ENCODE measurements at regions not wholly inside any gene's neighbourhood (a gene's known extent, or its start where the extent isn't known, plus 50 kb on each side); places are given as distances from the start of the nearest gene placed in this dataset.

GRCh38 chr6:133040094-133040802 is 200.9 kb upstream of the EYA4 start:
- no peaks in the 10 kb centered on the region for H3K36me3 Mint-ChIP-seq
- H3K4me1 Mint-ChIP-seq: no peaks in the 10 kb centered on the region
- no peak overlapping the region for H3K4me3 Mint-ChIP-seq
- no peak overlapping the region for H3K27ac Mint-ChIP-seq
- no peak for DNase-seq
- H3K9me3 Mint-ChIP-seq: no peaks in the 10 kb centered on the region
- H3K27me3 Mint-ChIP-seq: peaks cover 8% of the 10 kb centered on the region

DNA sequence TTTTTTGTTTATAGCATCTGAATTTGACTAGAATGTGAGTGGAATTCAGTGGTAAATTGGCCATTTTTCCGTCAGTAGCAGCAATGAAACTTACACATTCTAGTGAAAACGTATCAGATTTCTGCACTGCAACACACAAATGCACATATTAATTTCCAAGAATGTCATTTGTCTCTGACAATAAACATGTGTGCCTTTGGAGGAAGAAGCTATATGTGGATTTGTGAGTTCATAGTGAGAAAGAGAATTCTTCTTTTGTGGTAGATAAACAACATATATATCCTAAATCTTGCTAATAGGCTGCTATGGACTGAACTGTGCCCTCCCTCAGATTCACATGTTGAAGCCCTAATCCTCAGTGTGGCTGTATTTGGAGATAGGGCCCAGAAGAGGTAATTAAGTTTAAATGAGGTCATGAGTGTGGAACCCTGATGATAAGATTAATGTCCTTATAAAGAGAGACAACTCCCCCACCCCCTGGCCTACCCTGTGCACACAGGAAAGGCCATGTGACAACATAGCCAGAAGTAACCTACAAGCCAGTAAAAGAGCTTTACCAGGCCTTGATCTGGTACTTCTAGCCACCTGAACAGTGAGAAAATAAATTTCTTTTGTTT is 200.2 kb upstream of the EYA4 start:
- no peaks in the 10 kb centered on the region for H3K9me3 Mint-ChIP-seq
- no peaks in the 10 kb centered on the region for H3K4me1 Mint-ChIP-seq
- no peaks in the 10 kb centered on the region for H3K36me3 Mint-ChIP-seq
- no peak overlapping the region for H3K4me3 Mint-ChIP-seq
- peaks cover 8% of the 10 kb centered on the region for H3K27me3 Mint-ChIP-seq
- DNase-seq: no peak
- no peak overlapping the region for H3K27ac Mint-ChIP-seq

- Mint-ChIP-seq H3K27me3 (peaks cover 10% of the 10 kb centered on the region), H3K4me1 (no peaks in the 10 kb centered on the region), H3K4me3 (no peak overlapping the region), H3K9me3 (no peaks in the 10 kb centered on the region), H3K36me3 (no peaks in the 10 kb centered on the region), H3K27ac (no peak overlapping the region)
- DNase-seq: no peak
Observed at GRCh38 chr6:133042550-133043120, 198.5 kb upstream of the EYA4 start.

DNA sequence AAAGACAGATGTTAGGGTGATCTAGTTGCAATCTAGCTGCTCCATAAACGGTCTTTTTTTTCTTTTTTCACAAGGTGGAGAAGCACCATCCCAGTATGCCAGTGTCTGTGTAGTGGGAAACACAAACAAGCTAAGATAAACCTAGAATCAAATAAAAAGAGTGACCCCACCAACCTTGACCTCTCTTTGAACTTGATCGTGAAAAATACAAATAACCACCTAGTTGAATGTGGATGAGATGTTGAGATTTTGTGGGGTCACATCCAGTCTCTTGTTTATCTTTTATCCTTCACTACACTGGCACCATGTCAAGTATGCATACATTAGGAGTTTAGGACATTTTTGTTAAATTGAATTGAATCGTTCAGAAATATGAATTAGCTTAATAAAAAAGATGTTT is 194.6 kb upstream of the EYA4 start:
- H3K27ac Mint-ChIP-seq: no peak overlapping the region
- no peaks in the 10 kb centered on the region for H3K36me3 Mint-ChIP-seq
- no peaks in the 10 kb centered on the region for H3K4me1 Mint-ChIP-seq
- no peak overlapping the region for H3K4me3 Mint-ChIP-seq
- H3K9me3 Mint-ChIP-seq: no peaks in the 10 kb centered on the region
- peaks cover 10% of the 10 kb centered on the region for H3K27me3 Mint-ChIP-seq
- DNase-seq: no peak

- H3K36me3 Mint-ChIP-seq: no peaks in the 10 kb centered on the region
- peaks cover 10% of the 10 kb centered on the region for H3K27me3 Mint-ChIP-seq
- H3K27ac Mint-ChIP-seq: no peak overlapping the region
- no peaks in the 10 kb centered on the region for H3K4me1 Mint-ChIP-seq
- no peaks in the 10 kb centered on the region for H3K9me3 Mint-ChIP-seq
- no peak overlapping the region for H3K4me3 Mint-ChIP-seq
- no peak for DNase-seq
Observed at GRCh38 chr6:133047065-133047665, 194.0 kb upstream of the EYA4 start.

GRCh38 chr6:133047706-133048105 is 193.5 kb upstream of the EYA4 start:
- H3K27me3 Mint-ChIP-seq: peaks cover 5% of the 10 kb centered on the region
- H3K4me3 Mint-ChIP-seq: no peak overlapping the region
- DNase-seq: no peak
- no peaks in the 10 kb centered on the region for H3K4me1 Mint-ChIP-seq
- no peaks in the 10 kb centered on the region for H3K36me3 Mint-ChIP-seq
- H3K9me3 Mint-ChIP-seq: no peaks in the 10 kb centered on the region
- no peak overlapping the region for H3K27ac Mint-ChIP-seq

DNA sequence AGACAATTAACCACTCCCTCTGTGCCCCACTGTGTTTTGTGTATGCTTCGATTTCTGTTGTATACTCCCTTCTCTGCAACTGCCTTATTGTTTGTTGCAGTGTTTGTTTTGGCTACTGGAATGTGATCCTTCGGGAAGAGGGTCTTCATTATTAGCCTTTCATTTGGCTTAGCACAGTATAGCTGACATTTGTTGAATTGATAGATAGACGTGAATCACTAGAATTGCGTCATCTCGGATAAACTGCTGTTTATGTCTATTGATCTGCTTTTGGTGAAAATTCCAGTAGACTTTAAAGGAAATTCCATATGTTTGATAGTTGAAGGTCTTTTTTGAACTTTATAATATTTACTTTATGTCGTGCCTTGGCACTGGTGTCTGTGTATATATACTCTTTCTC is 189.9 kb upstream of the EYA4 start:
- no peak for DNase-seq
- H3K27me3 Mint-ChIP-seq: peaks cover 2% of the 10 kb centered on the region
- no peak overlapping the region for H3K27ac Mint-ChIP-seq
- no peaks in the 10 kb centered on the region for H3K36me3 Mint-ChIP-seq
- H3K9me3 Mint-ChIP-seq: no peaks in the 10 kb centered on the region
- H3K4me1 Mint-ChIP-seq: no peaks in the 10 kb centered on the region
- no peak overlapping the region for H3K4me3 Mint-ChIP-seq

GRCh38 chr6:133052465-133052864 is 188.7 kb upstream of the EYA4 start:
- no peak overlapping the region for H3K4me3 Mint-ChIP-seq
- H3K4me1 Mint-ChIP-seq: no peaks in the 10 kb centered on the region
- H3K27me3 Mint-ChIP-seq: no peaks in the 10 kb centered on the region
- no peaks in the 10 kb centered on the region for H3K9me3 Mint-ChIP-seq
- no peak for DNase-seq
- H3K36me3 Mint-ChIP-seq: no peaks in the 10 kb centered on the region
- no peak overlapping the region for H3K27ac Mint-ChIP-seq

GRCh38 chr6:133055441-133055966 is 185.7 kb upstream of the EYA4 start:
- no peak for DNase-seq
- H3K9me3 Mint-ChIP-seq: no peaks in the 10 kb centered on the region
- no peaks in the 10 kb centered on the region for H3K4me1 Mint-ChIP-seq
- H3K27ac Mint-ChIP-seq: no peak overlapping the region
- H3K36me3 Mint-ChIP-seq: no peaks in the 10 kb centered on the region
- no peak overlapping the region for H3K4me3 Mint-ChIP-seq
- H3K27me3 Mint-ChIP-seq: no peaks in the 10 kb centered on the region

- Mint-ChIP-seq H3K36me3 (no peaks in the 10 kb centered on the region), H3K27ac (no peak overlapping the region), H3K9me3 (no peaks in the 10 kb centered on the region), H3K4me3 (no peak overlapping the region), H3K27me3 (no peaks in the 10 kb centered on the region), H3K4me1 (no peaks in the 10 kb centered on the region)
- DNase-seq: no peak
Observed at GRCh38 chr6:133057352-133057751, 183.8 kb upstream of the EYA4 start.

GRCh38 chr6:133062077-133062476 is 179.1 kb upstream of the EYA4 start:
- no peaks in the 10 kb centered on the region for H3K9me3 Mint-ChIP-seq

DNA sequence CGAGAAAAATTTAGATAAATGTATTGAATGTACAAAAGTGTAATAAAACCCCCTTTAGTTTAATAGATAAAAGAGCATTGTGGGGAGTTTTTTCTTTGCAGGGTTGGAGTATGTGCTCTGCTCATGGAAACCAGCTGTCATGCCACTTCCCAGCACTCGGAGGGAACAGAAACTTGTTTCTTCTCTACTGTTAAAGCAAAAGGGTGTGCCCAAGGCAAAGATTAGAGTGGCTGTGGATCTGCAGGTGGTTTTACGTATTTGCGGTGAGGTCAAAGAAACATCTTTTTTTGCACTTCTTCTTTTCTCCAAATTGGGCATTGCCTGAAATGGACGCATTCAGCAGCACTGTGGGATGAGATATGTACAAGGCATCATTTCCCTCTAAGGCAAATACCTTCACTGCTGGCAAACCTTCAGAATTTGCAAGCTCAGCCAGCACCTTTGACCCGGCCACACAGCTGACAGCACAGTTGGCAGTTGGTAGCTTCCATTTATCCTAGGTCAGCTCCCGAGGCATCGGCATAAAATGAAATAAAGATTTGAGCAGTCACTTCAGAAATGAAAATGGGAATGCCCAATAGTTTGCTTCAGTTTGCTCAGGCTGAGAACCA is 178.4 kb upstream of the EYA4 start:
- Mint-ChIP-seq H3K36me3 (no peaks in the 10 kb centered on the region), H3K27me3 (peaks cover 10% of the 10 kb centered on the region), H3K9me3 (no peaks in the 10 kb centered on the region), H3K4me3 (no peak overlapping the region), H3K27ac (no peak overlapping the region), H3K4me1 (no peaks in the 10 kb centered on the region)
- DNase-seq: no peak

More at GRCh38 chr6:133062077-133062476, 179.1 kb upstream of the EYA4 start:
- Mint-ChIP-seq H3K4me1 (no peaks in the 10 kb centered on the region), H3K4me3 (no peak overlapping the region), H3K27ac (no peak overlapping the region), H3K36me3 (no peaks in the 10 kb centered on the region), H3K27me3 (peaks cover 10% of the 10 kb centered on the region)
- DNase-seq: no peak

GRCh38 chr6:133067960-133068359 is 173.2 kb upstream of the EYA4 start:
- H3K27me3 Mint-ChIP-seq: peaks cover 10% of the 10 kb centered on the region
- DNase-seq: no peak
- H3K9me3 Mint-ChIP-seq: no peaks in the 10 kb centered on the region
- no peak overlapping the region for H3K4me3 Mint-ChIP-seq
- H3K27ac Mint-ChIP-seq: no peak overlapping the region
- no peaks in the 10 kb centered on the region for H3K36me3 Mint-ChIP-seq
- no peaks in the 10 kb centered on the region for H3K4me1 Mint-ChIP-seq

GRCh38 chr6:133070410-133071043 is 170.6 kb upstream of the EYA4 start:
- Mint-ChIP-seq H3K36me3 (no peaks in the 10 kb centered on the region), H3K27me3 (no peaks in the 10 kb centered on the region), H3K4me3 (no peak overlapping the region), H3K9me3 (no peaks in the 10 kb centered on the region), H3K27ac (no peak overlapping the region), H3K4me1 (no peaks in the 10 kb centered on the region)
- no peak for DNase-seq

DNA sequence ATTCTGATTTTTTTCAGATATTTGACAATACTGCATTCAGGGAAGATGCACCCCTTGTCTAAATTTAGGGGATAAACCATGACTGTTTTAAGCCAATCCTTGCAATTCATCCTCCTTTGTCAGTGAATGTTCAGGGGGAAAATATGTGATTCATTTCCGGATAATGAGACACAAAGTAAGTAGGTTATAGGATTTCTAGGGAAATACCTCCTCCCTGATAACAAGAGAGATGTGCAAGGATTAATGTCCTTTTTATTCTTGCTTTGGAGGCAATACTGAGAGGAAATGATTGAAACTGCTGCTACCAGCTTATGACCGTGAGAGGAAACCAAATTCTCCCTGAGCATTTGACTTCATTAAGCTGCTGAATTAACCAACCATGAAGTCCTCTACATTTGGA is 161.3 kb upstream of the EYA4 start:
- H3K9me3 Mint-ChIP-seq: no peaks in the 10 kb centered on the region
- H3K27me3 Mint-ChIP-seq: peaks cover 11% of the 10 kb centered on the region
- no peak for DNase-seq
- H3K27ac Mint-ChIP-seq: no peak overlapping the region
- no peak overlapping the region for H3K4me3 Mint-ChIP-seq
- no peaks in the 10 kb centered on the region for H3K36me3 Mint-ChIP-seq
- H3K4me1 Mint-ChIP-seq: no peaks in the 10 kb centered on the region
